CD8-positive, alpha-beta memory T cell (primary cell): ENCODE measurements at regions not wholly inside any gene's neighbourhood (a gene's known extent, or its start where the extent isn't known, plus 50 kb on each side); places are given as distances from the start of the nearest gene placed in this dataset.

Source experiments
- CTCF ChIA-PET: fragments of 350-600 bp; sonication (Branson Sonifier 250); formaldehyde crosslinking; loops from one replicate; lab custom pipeline; 2021; ENCODE audit warnings: antibody characterized with exemption; lab: Charles Lee
- POLR2A ChIA-PET: fragments of 350-600 bp; sonication (Branson Sonifier 250); formaldehyde crosslinking; loops from one replicate; lab custom pipeline; 2021; ENCODE audit warnings: antibody characterized with exemption; lab: Charles Lee
- DNase-seq, 5 donors: peaks; one replicate each; pipeline versions ENCODE4 v3.0.0 to v3.0.0-alpha.2; 2020 to 2022; ENCODE audit warnings: mixed read lengths in 1 of 5
- H3K27ac ChIP-seq: one replicate; pipeline ENCODE4 v1.7.0; 2013; ENCODE audit warnings: low read depth, mild to moderate bottlenecking, low read length, moderate library complexity
- H3K27me3 ChIP-seq: 2 replicates; pipeline ENCODE4 v1.7.0; 2013; ENCODE audit warnings: low read length, mild to moderate bottlenecking; ENCODE audit not compliant: insufficient read depth, poor library complexity, severe bottlenecking
- H3K36me3 ChIP-seq: 2 replicates; pipeline ENCODE4 v1.7.0; 2013; ENCODE audit warnings: mild to moderate bottlenecking, low read length, moderate library complexity; ENCODE audit not compliant: insufficient read depth
- H3K4me1 ChIP-seq: 2 replicates; pipeline ENCODE4 v1.7.0; 2013; ENCODE audit warnings: mild to moderate bottlenecking, low read length, moderate library complexity; ENCODE audit not compliant: insufficient read depth
- H3K4me3 ChIP-seq: 2 replicates; pipeline ENCODE4 v1.7.0; 2013; ENCODE audit warnings: mild to moderate bottlenecking, low read length
- H3K9me3 ChIP-seq: 2 replicates; pipeline ENCODE4 v1.7.0; 2013; ENCODE audit warnings: mild to moderate bottlenecking, low read length
- H3K27ac Mint-ChIP-seq, 8 donors: one replicate each; pipeline ENCODE4 v1.8.0; 2020 to 2021; ENCODE audit warnings: mixed read lengths in 8 of 8, mild to moderate bottlenecking in 6 of 8, inconsistent platforms in 3 of 8, moderate library complexity in 3 of 8
- H3K27me3 Mint-ChIP-seq, 2 donors: one replicate each; pipeline ENCODE4 v1.8.0; 2020 to 2021; ENCODE audit warnings: mixed read lengths in 2 of 2, mild to moderate bottlenecking in 1 of 2, moderate library complexity in 1 of 2
- H3K36me3 Mint-ChIP-seq, 3 donors: one replicate each; pipeline ENCODE4 v1.8.0; 2020 to 2021; ENCODE audit warnings: mixed read lengths in 3 of 3, inconsistent platforms in 1 of 3, mild to moderate bottlenecking in 1 of 3
- H3K4me1 Mint-ChIP-seq, 3 donors: one replicate each; pipeline ENCODE4 v1.8.0; 2020 to 2021; ENCODE audit warnings: mixed read lengths in 3 of 3, inconsistent platforms in 1 of 3, mild to moderate bottlenecking in 1 of 3
- H3K4me3 Mint-ChIP-seq, 7 donors: one replicate each; pipeline ENCODE4 v1.8.0; 2020 to 2021; ENCODE audit warnings: mixed read lengths in 7 of 7, mild to moderate bottlenecking in 6 of 7, moderate library complexity in 4 of 7, inconsistent platforms in 2 of 7
- H3K9me3 Mint-ChIP-seq, 5 donors: one replicate each; pipeline ENCODE4 v1.8.0; 2020 to 2022; ENCODE audit warnings: mixed read lengths in 5 of 5, mild to moderate bottlenecking in 3 of 5, moderate library complexity in 2 of 5, inconsistent platforms in 1 of 5

DNA sequence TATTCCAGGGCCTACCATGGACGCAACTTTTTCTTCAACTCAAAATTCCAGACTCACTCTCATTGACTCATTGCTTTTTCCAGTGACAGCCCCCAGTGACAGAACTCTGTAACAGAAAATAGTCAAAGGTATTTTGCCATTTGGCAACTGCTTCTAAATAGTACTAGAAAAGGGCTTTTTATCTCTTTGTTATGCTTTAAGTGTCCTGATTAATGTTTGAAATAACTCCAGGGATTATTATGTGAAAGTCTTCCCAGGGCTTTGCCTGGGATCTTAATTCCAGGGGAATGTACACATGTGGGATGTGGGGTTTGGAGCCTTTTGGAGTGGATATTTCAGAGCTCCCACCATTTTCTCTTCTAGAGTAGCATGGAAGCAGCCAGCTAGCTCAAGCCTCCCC is 198.8 kb downstream of the KCNS3 start:
- no peaks in the 10 kb centered on the region for H3K36me3 ChIP-seq
- no peaks in the 10 kb centered on the region for H3K4me1 ChIP-seq
- no peak overlapping the region for H3K4me3 Mint-ChIP-seq
- H3K36me3 Mint-ChIP-seq: no peaks in the 10 kb centered on the region
- POLR2A ChIA-PET: no interaction called here
- H3K27ac Mint-ChIP-seq: no peak overlapping the region
- H3K9me3 ChIP-seq: no peaks in the 10 kb centered on the region
- CTCF ChIA-PET: no interaction called here
- no peak overlapping the region for H3K4me3 ChIP-seq
- no peaks in the 10 kb centered on the region for H3K4me1 Mint-ChIP-seq
- peaks cover 0 to 8% (median 2%) of the 10 kb centered on the region in 5 donors for H3K9me3 Mint-ChIP-seq
- H3K27me3 Mint-ChIP-seq: peaks cover 0 to 5% of the 10 kb centered on the region in 2 donors
- no peaks in the 10 kb centered on the region for H3K27me3 ChIP-seq
- DNase-seq: no peak
- no peak overlapping the region for H3K27ac ChIP-seq

GRCh38 chr2:18074476-18074875 is 196.0 kb downstream of the KCNS3 start:
- Mint-ChIP-seq H3K4me1 (no peaks in the 10 kb centered on the region), H3K9me3 (peaks cover 0 to 8% (median 2%) of the 10 kb centered on the region in 5 donors), H3K27ac (no peak overlapping the region), H3K27me3 (peaks cover 0 to 5% of the 10 kb centered on the region in 2 donors), H3K4me3 (no peak overlapping the region), H3K36me3 (no peaks in the 10 kb centered on the region)
- Histone ChIP-seq H3K27ac (no peak overlapping the region), H3K27me3 (no peaks in the 10 kb centered on the region), H3K9me3 (no peaks in the 10 kb centered on the region), H3K36me3 (no peaks in the 10 kb centered on the region), H3K4me1 (no peaks in the 10 kb centered on the region), H3K4me3 (no peak overlapping the region)
- DNase-seq: no peak
- ChIA-PET POLR2A (no interaction called here), CTCF (no interaction called here)

GRCh38 chr2:18073601-18074000 is 195.1 kb downstream of the KCNS3 start:
- no peaks in the 10 kb centered on the region for H3K27me3 ChIP-seq
- Mint-ChIP-seq H3K4me1 (no peaks in the 10 kb centered on the region), H3K36me3 (no peaks in the 10 kb centered on the region), H3K9me3 (peaks cover 0 to 8% (median 2%) of the 10 kb centered on the region in 5 donors), H3K4me3 (no peak overlapping the region), H3K27ac (no peak overlapping the region), H3K27me3 (peaks cover 0 to 5% of the 10 kb centered on the region in 2 donors)
- no peaks in the 10 kb centered on the region for H3K9me3 ChIP-seq
- no peak for DNase-seq
- H3K4me3 ChIP-seq: no peak overlapping the region
- H3K36me3 ChIP-seq: no peaks in the 10 kb centered on the region
- no peaks in the 10 kb centered on the region for H3K4me1 ChIP-seq
- POLR2A ChIA-PET: no interaction called here
- CTCF ChIA-PET: no interaction called here
- H3K27ac ChIP-seq: no peak overlapping the region

GRCh38 chr2:18067588-18068384 is 189.3 kb downstream of the KCNS3 start:
- H3K36me3 ChIP-seq: no peaks in the 10 kb centered on the region
- H3K36me3 Mint-ChIP-seq: no peaks in the 10 kb centered on the region
- H3K27ac Mint-ChIP-seq: no peak overlapping the region
- H3K27me3 Mint-ChIP-seq: peaks cover under 1 to 2% of the 10 kb centered on the region in 2 donors
- no peaks in the 10 kb centered on the region for H3K27me3 ChIP-seq
- H3K9me3 ChIP-seq: no peaks in the 10 kb centered on the region
- no peaks in the 10 kb centered on the region for H3K4me1 ChIP-seq
- no peak overlapping the region for H3K4me3 Mint-ChIP-seq
- H3K27ac ChIP-seq: no peak overlapping the region
- DNase-seq: no peak
- peaks cover 0 to 6% (median 0%) of the 10 kb centered on the region in 5 donors for H3K9me3 Mint-ChIP-seq
- ChIA-PET CTCF (no interaction called here), POLR2A (no interaction called here)
- H3K4me3 ChIP-seq: no peak overlapping the region
- H3K4me1 Mint-ChIP-seq: no peaks in the 10 kb centered on the region

DNA sequence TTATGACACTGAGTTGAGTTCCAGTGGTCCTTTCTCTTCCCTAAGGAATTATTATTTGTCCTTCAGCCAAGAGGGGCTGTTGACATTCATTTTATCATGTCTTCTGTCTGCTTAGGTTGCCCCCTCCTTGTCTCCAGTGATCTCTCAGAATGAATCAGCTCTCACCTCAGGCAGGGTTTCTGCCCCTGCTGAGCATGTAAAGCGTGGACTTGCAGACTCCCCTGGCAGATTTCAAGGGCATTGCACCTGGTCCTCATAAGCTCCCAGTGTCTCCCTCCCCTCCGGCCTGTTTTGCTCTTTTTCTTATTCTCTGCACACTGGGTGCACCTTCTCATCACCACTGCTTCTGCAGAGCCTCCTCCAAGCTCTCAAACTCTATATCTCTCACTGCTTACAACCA is 188.4 kb downstream of the KCNS3 start:
- peaks cover 0 to 2% of the 10 kb centered on the region in 2 donors for H3K27me3 Mint-ChIP-seq
- ChIA-PET CTCF (no interaction called here), POLR2A (no interaction called here)
- no peaks in the 10 kb centered on the region for H3K36me3 ChIP-seq
- no peaks in the 10 kb centered on the region for H3K36me3 Mint-ChIP-seq
- no peaks in the 10 kb centered on the region for H3K4me1 Mint-ChIP-seq
- no peaks in the 10 kb centered on the region for H3K4me1 ChIP-seq
- H3K27ac ChIP-seq: no peak overlapping the region
- no peaks in the 10 kb centered on the region for H3K9me3 ChIP-seq
- no peak for DNase-seq
- H3K27ac Mint-ChIP-seq: no peak overlapping the region
- no peak overlapping the region for H3K4me3 ChIP-seq
- no peak overlapping the region for H3K4me3 Mint-ChIP-seq
- peaks cover 0 to 6% (median 0%) of the 10 kb centered on the region in 5 donors for H3K9me3 Mint-ChIP-seq
- H3K27me3 ChIP-seq: no peaks in the 10 kb centered on the region

- Histone ChIP-seq H3K9me3 (no peaks in the 10 kb centered on the region), H3K27me3 (no peaks in the 10 kb centered on the region), H3K4me3 (no peak overlapping the region), H3K4me1 (no peaks in the 10 kb centered on the region), H3K27ac (no peak overlapping the region), H3K36me3 (no peaks in the 10 kb centered on the region)
- Mint-ChIP-seq H3K4me3 (no peak overlapping the region), H3K27me3 (peaks cover 0 to 2% of the 10 kb centered on the region in 2 donors), H3K36me3 (no peaks in the 10 kb centered on the region), H3K4me1 (no peaks in the 10 kb centered on the region), H3K9me3 (peaks cover 0 to 6% (median 0%) of the 10 kb centered on the region in 5 donors), H3K27ac (no peak overlapping the region)
- POLR2A ChIA-PET: no interaction called here
- no peak for DNase-seq
- CTCF ChIA-PET: no interaction called here
Measured at GRCh38 chr2:18066066-18066465, 187.6 kb downstream of the KCNS3 start.

DNA sequence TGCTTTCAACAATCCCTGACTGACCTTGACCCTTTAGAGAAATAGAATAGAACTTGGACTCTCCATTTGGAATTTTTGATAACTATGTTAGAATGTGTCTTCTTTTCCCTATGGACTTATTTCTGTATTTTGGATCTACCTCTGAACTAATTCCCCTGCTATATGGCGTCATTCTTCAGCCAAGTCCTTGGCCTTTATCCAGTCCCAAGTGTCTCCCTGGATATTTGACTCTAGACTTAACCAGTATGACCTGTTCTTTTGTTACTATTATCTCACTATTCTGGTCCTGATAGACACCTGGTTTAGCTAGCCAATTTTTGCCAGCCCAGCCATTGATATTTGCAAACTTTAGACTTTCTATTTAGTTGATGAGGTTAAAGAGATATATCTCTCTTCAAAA is 186.8 kb downstream of the KCNS3 start:
- Histone ChIP-seq H3K27me3 (no peaks in the 10 kb centered on the region), H3K9me3 (no peaks in the 10 kb centered on the region), H3K4me1 (no peaks in the 10 kb centered on the region), H3K27ac (no peak overlapping the region), H3K4me3 (no peak overlapping the region), H3K36me3 (no peaks in the 10 kb centered on the region)
- ChIA-PET CTCF (no interaction called here), POLR2A (no interaction called here)
- Mint-ChIP-seq H3K4me3 (no peak overlapping the region), H3K27me3 (peaks cover 0 to 2% of the 10 kb centered on the region in 2 donors), H3K36me3 (no peaks in the 10 kb centered on the region), H3K9me3 (peaks cover 0 to 6% (median 0%) of the 10 kb centered on the region in 5 donors), H3K27ac (no peak overlapping the region), H3K4me1 (no peaks in the 10 kb centered on the region)
- DNase-seq: no peak

DNA sequence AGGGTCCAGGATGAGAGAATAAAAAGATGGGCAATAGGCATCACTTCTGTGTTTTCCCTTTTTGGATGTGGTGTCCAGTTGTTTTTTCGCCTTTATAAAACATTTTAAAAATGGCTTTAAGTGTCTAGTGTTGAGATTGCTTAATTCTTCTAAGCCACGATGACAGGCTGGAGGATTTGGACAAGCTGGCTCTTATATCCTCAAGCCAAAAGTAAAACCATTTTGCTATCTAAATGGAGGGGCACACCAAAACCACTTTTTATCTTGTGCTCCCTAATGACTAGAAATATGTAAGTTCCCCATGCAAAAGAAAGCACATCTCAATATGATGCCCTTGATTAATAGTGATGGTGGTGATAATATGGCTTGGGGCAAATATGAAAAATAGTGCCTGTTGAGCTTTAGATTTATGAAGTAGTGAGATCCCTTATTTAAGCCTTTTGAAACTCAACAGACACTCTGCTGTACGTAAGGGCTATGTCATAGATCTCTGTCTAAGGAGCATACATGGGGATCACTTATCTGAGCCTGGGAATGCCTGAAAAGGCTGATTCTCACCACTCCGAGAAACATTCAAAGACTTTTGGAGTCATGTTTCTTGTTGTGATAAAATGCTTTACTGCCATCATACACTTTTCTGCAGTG is 185.5 kb downstream of the KCNS3 start:
- H3K27ac Mint-ChIP-seq: peak overlapping the region in 1 of 8 donors; percentile 80
- H3K27me3 Mint-ChIP-seq: peaks cover 0 to 2% of the 10 kb centered on the region in 2 donors
- Histone ChIP-seq H3K9me3 (no peaks in the 10 kb centered on the region), H3K4me1 (no peaks in the 10 kb centered on the region), H3K27ac (no peak overlapping the region), H3K4me3 (no peak overlapping the region), H3K27me3 (no peaks in the 10 kb centered on the region), H3K36me3 (no peaks in the 10 kb centered on the region)
- ChIA-PET CTCF (no interaction called here), POLR2A (no interaction called here)
- peaks cover 0 to 6% (median 2%) of the 10 kb centered on the region in 5 donors for H3K9me3 Mint-ChIP-seq
- no peak for DNase-seq
- H3K36me3 Mint-ChIP-seq: no peaks in the 10 kb centered on the region
- H3K4me1 Mint-ChIP-seq: no peaks in the 10 kb centered on the region
- H3K4me3 Mint-ChIP-seq: no peak overlapping the region
